Mesendoderm (in vitro differentiated cells): ENCODE measurements at regions not wholly inside any gene's neighbourhood (a gene's known extent, or its start where the extent isn't known, plus 50 kb on each side); places are given as distances from the start of the nearest gene placed in this dataset.
"Not testable (repeated sequence)": the region's sequence is repeated elsewhere in the genome, so short reads cannot be mapped to it uniquely, and the experiment has no call there.

Experiments
- DNase-seq: peaks from one replicate; pipeline ENCODE4 v3.0.0; 2013
- H2AK5ac ChIP-seq: 2 replicates; pipeline ENCODE4 v1.6.1; 2013; ENCODE audit warnings: low read length, inconsistent platforms
- H2BK120ac ChIP-seq: 2 replicates; pipeline ENCODE4 v1.6.1; 2013; ENCODE audit warnings: low read depth, mild to moderate bottlenecking, low read length, moderate library complexity, mixed read lengths
- H2BK15ac ChIP-seq: replicated peaks from 2 replicates; pipeline ENCODE4 v1.6.1; 2013; ENCODE audit warnings: low read depth, mild to moderate bottlenecking, moderate library complexity
- H2BK5ac ChIP-seq: 2 replicates; pipeline ENCODE4 v1.6.1; 2013; ENCODE audit warnings: low read length, inconsistent platforms
- H3K18ac ChIP-seq: 2 replicates; pipeline ENCODE4 v1.6.1; 2013; ENCODE audit warnings: mild to moderate bottlenecking, low read length, mixed read lengths
- H3K23ac ChIP-seq: one replicate; pipeline ENCODE4 v1.6.1; 2013; ENCODE audit warnings: low read length
- H3K27ac ChIP-seq: 2 replicates; pipeline ENCODE4 v1.5.1; 2013; ENCODE audit warnings: low read depth, mild to moderate bottlenecking, inconsistent platforms, low read length, moderate library complexity
- H3K27me3 ChIP-seq: 2 replicates; pipeline ENCODE4 v1.6.1; 2013; ENCODE audit warnings: low read length, control low read depth, mild to moderate bottlenecking, inconsistent platforms; ENCODE audit not compliant: insufficient read depth, poor library complexity
- H3K36me3 ChIP-seq: 2 replicates; pipeline ENCODE4 v1.6.1; 2013; ENCODE audit warnings: low read length, inconsistent platforms; ENCODE audit not compliant: control insufficient read depth, insufficient read depth
- H3K4ac ChIP-seq: one replicate; pipeline ENCODE4 v1.6.1; 2013; ENCODE audit warnings: low read depth, mild to moderate bottlenecking, low read length, moderate library complexity
- H3K4me1 ChIP-seq: 2 replicates; pipeline ENCODE4 v1.6.1; 2013; ENCODE audit warnings: low read depth, low read length, inconsistent platforms; ENCODE audit not compliant: control insufficient read depth
- H3K4me2 ChIP-seq: 2 replicates; pipeline ENCODE4 v1.6.1; 2013; ENCODE audit warnings: low read length
- H3K4me3 ChIP-seq: 2 replicates; pipeline ENCODE4 v1.5.1; 2013; ENCODE audit warnings: mild to moderate bottlenecking, low read length
- H3K56ac ChIP-seq: one replicate; pipeline ENCODE4 v1.6.1; 2013; ENCODE audit warnings: low read length
- H3K79me1 ChIP-seq: 2 replicates; pipeline ENCODE4 v1.6.1; 2013; ENCODE audit warnings: low read length, inconsistent platforms
- H3K79me2 ChIP-seq: 2 replicates; pipeline ENCODE4 v1.6.1; 2013; ENCODE audit warnings: mild to moderate bottlenecking, low read length; ENCODE audit not compliant: control insufficient read depth, insufficient read depth
- H3K9ac ChIP-seq: 2 replicates; pipeline ENCODE4 v1.6.1; 2013; ENCODE audit warnings: low read length, inconsistent platforms
- H4K5ac ChIP-seq: one replicate; pipeline ENCODE4 v1.6.1; 2013; ENCODE audit warnings: low read length
- H4K8ac ChIP-seq: one replicate; pipeline ENCODE4 v1.6.1; 2013; ENCODE audit warnings: low read depth, mild to moderate bottlenecking, control low read depth, low read length, moderate library complexity
- WGBS: extraction: QIAGEN DNeasy Blood & Tissue Kit; methylation state at CpG from one replicate; pipeline ENCODE4 v1.1.7; 2013; ENCODE audit warnings: low lambda C conversion rate, missing lambda C conversion rate; ENCODE audit not compliant: insufficient coverage; ENCODE audit errors: extremely low coverage; 5-methylcytosine and 5-hydroxymethylcytosine counted together

DNA sequence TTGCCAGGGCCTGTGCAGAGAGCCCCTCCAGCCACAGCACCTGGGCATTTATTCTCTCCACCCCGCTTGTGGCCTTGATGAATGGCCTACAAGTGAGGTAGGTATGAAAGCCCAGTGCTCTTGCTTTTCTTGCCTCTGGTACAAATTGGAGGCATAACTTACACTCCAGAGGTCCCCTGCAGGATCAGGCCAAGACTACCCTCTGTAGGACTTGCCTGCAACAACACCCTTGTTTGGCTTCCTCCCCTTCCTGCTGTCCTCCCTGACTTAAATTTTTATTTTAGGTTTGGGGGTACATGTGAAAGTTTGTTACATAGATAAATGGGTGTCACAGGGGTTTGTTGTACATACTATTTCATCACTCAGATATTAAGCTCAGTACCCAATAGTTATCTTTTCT, 95.7 kb downstream of the CDC42EP3 start:
- H2BK120ac ChIP-seq: no peak overlapping the region
- peak; percentile 22 for DNase-seq
- H3K79me2 ChIP-seq: no peaks in the 10 kb centered on the region
- no CpG with 5 or more reads among the region's 1 CpG for WGBS
- H3K9ac ChIP-seq: no peak overlapping the region
- no peak overlapping the region for H3K27ac ChIP-seq
- no peaks in the 10 kb centered on the region for H3K4me1 ChIP-seq
- H3K4me2 ChIP-seq: no peak overlapping the region
- no peak overlapping the region for H3K23ac ChIP-seq
- no peak overlapping the region for H3K56ac ChIP-seq
- H3K36me3 ChIP-seq: no peaks in the 10 kb centered on the region
- H4K8ac ChIP-seq: no peak overlapping the region
- H3K27me3 ChIP-seq: no peaks in the 10 kb centered on the region
- no peak overlapping the region for H4K5ac ChIP-seq
- H3K18ac ChIP-seq: no peak overlapping the region
- H2BK5ac ChIP-seq: no peak overlapping the region
- H3K4ac ChIP-seq: no peak overlapping the region
- H2AK5ac ChIP-seq: no peak overlapping the region
- H3K79me1 ChIP-seq: no peaks in the 10 kb centered on the region
- no peak overlapping the region for H3K4me3 ChIP-seq
- H2BK15ac ChIP-seq: no peak overlapping the region

DNA sequence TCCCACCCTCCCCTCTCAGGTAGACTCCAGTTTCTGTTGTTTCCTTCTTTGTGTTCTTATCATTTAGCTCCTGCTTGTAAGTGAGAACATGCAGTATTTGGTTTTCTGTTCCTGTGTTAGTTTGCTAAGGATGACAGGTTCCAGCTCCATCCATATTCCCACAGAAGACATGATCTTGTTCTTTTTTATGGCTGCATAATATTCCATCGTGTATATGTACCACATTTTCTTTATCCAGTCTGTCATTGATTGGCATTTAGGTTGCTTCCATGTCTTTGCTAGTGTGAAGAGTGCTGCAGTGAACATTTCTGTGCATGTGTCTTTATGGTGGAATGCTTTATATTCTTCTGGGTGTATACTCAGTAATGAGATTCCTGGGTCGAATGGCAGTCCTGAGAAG, 95.2 kb downstream of the CDC42EP3 start:
- H3K27ac ChIP-seq, H3K4me1 ChIP-seq, H3K4me2 ChIP-seq, H2BK15ac ChIP-seq, H3K79me1 ChIP-seq, H4K8ac ChIP-seq, H3K27me3 ChIP-seq, H3K23ac ChIP-seq, H3K18ac ChIP-seq, H3K36me3 ChIP-seq, H3K9ac ChIP-seq, H2BK120ac ChIP-seq, H3K4ac ChIP-seq, H2BK5ac ChIP-seq, H3K4me3 ChIP-seq, H3K56ac ChIP-seq, H2AK5ac ChIP-seq, H4K5ac ChIP-seq, H3K79me2 ChIP-seq, DNase-seq: not testable (repeated sequence)
- no CpG with 5 or more reads among the region's 2 CpGs for WGBS

DNA sequence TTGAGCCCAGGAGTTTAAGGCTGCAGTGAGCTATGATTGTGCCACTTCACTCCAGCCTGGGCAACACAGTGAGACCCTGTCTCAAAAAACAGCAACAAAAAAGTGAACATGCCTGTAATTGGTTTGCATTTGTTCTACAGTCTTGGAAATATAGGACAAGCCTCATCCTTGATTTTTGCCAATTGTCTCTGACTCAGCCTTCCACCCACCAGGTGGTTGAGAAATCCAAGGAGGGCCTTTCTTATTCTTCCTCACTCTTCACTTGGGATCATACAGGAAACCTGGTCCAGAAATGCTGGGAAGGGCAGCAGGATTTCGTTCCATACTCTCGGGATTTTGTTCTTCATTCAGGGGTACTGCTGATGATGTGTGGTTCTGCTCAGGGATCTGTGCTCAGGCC, 94.6 kb downstream of the CDC42EP3 start:
- no peak overlapping the region for H3K56ac ChIP-seq
- H3K79me2 ChIP-seq: no peaks in the 10 kb centered on the region
- H3K4me1 ChIP-seq: no peaks in the 10 kb centered on the region
- H2BK5ac ChIP-seq: no peak overlapping the region
- H3K18ac ChIP-seq: no peak overlapping the region
- no peak overlapping the region for H3K27ac ChIP-seq
- no peak overlapping the region for H2BK120ac ChIP-seq
- no CpG with 5 or more reads among the region's 2 CpGs for WGBS
- H4K5ac ChIP-seq: no peak overlapping the region
- H3K4ac ChIP-seq: no peak overlapping the region
- H3K27me3 ChIP-seq: no peaks in the 10 kb centered on the region
- no peak overlapping the region for H3K4me3 ChIP-seq
- no peak overlapping the region for H4K8ac ChIP-seq
- no peak overlapping the region for H3K9ac ChIP-seq
- no peaks in the 10 kb centered on the region for H3K36me3 ChIP-seq
- H3K79me1 ChIP-seq: no peaks in the 10 kb centered on the region
- DNase-seq: no peak
- no peak overlapping the region for H3K4me2 ChIP-seq
- H3K23ac ChIP-seq: no peak overlapping the region
- no peak overlapping the region for H2AK5ac ChIP-seq
- H2BK15ac ChIP-seq: no peak overlapping the region

DNA sequence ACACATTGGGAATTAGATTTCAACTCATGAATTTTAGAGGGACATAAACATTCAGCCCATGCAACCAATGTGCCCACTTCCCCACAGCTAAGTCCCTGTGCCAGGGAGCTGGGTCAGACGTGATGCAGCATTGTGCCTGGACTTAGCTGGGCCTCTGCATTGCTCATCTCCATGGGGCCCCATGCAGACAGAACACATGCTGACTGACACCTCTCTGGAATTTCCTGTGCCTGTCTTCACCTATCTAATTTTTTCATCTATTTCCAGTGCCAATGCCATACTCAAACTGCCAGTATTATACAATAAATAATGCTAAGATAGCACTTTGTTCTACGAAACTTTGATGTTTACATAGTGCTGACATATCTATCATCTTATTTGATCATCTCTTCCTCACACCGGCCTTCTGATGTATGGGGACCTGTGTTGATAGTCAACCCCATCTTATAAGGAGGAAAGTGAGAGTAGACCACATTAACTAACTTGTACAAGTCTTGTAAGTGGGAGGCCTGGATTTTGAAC, 92.2 kb downstream of the CDC42EP3 start:
- Histone ChIP-seq H3K79me1 (no peaks in the 10 kb centered on the region), H4K8ac (no peak overlapping the region), H4K5ac (no peak overlapping the region), H3K79me2 (no peaks in the 10 kb centered on the region), H3K36me3 (no peaks in the 10 kb centered on the region), H3K4me1 (no peaks in the 10 kb centered on the region), H3K4ac (no peak overlapping the region), H3K27ac (no peak overlapping the region), H2BK5ac (no peak overlapping the region), H3K27me3 (no peaks in the 10 kb centered on the region), H3K9ac (no peak overlapping the region), H3K18ac (no peak overlapping the region), H3K4me3 (no peak overlapping the region), H3K23ac (no peak overlapping the region), H2BK15ac (no peak overlapping the region), H2BK120ac (no peak overlapping the region), H3K4me2 (no peak overlapping the region), H3K56ac (no peak overlapping the region), H2AK5ac (no peak overlapping the region)
- WGBS: no CpG with 5 or more reads among the region's 3 CpGs
- no peak for DNase-seq

DNA sequence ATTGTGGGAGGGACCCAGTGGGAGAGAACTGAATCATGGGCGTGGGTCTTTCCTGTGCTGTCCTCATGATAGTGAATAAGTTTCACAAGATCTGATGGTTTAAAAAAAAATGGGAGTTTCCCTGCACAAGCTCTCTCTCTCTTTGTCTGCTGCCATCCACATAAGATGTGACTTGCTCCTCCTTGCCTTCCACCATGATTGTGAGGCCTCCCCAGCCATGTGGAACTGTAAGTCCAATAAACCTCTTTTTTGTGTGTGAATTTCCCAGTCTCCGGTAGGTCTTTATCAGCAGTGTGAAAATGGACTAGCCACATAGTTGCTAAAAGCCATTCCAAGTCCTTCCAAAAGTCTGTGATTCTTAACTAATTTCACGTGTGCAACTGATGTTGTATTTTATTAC, 91.5 kb downstream of the CDC42EP3 start:
- not testable (repeated sequence) for H3K79me2 ChIP-seq, H3K4me1 ChIP-seq, H4K8ac ChIP-seq, H2AK5ac ChIP-seq, H4K5ac ChIP-seq, H3K4ac ChIP-seq, H3K4me2 ChIP-seq, H2BK5ac ChIP-seq, H3K4me3 ChIP-seq, H3K18ac ChIP-seq, H3K9ac ChIP-seq, H2BK120ac ChIP-seq, H3K27ac ChIP-seq, DNase-seq, H3K23ac ChIP-seq, H2BK15ac ChIP-seq, H3K79me1 ChIP-seq, H3K36me3 ChIP-seq, H3K27me3 ChIP-seq, H3K56ac ChIP-seq
- WGBS: no CpG with 5 or more reads among the region's 3 CpGs

DNA sequence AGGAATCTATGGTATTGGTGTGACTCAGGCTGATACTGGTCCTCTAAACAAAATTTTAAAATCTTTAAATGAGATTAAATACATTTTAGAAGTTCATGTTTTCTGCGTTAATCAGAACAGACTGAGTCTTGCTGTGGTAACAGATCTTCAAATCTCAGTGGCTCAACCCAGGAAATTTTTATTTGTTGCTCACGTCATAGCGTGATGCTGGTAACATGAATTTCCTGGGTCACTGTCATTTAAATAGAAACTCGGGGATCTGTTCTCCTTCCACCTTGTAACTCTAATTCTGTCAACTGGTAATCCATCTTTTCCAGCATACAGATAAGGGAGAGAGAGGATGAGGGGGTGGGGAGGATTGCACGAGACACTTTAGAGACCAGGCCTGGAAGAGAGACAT, 90.0 kb downstream of the CDC42EP3 start:
- no peaks in the 10 kb centered on the region for H3K79me2 ChIP-seq
- peaks cover 2% of the 10 kb centered on the region for H3K4me1 ChIP-seq

More for the DNA sequence above, 90.0 kb downstream of the CDC42EP3 start:
- Histone ChIP-seq H3K4me3 (no peak overlapping the region), H2AK5ac (no peak overlapping the region), H3K27ac (no peak overlapping the region), H3K23ac (no peak overlapping the region), H4K5ac (no peak overlapping the region), H2BK15ac (no peak overlapping the region), H3K56ac (no peak overlapping the region), H3K9ac (no peak overlapping the region), H3K36me3 (no peaks in the 10 kb centered on the region), H3K4me2 (no peak overlapping the region), H3K79me1 (no peaks in the 10 kb centered on the region), H3K18ac (no peak overlapping the region), H2BK120ac (no peak overlapping the region), H3K27me3 (no peaks in the 10 kb centered on the region), H4K8ac (no peak overlapping the region), H2BK5ac (no peak overlapping the region), H3K4ac (no peak overlapping the region)
- DNase-seq: no peak
- WGBS: no CpG with 5 or more reads among the region's 5 CpGs
